Activated CD4-positive, CD25-positive, alpha-beta regulatory T cell treated with anti-CD3 and anti-CD28 coated beads, Interleukin-2, amount 50 U/mL, for 16 hours (primary cell): ENCODE measurements at regions not wholly inside any gene's neighbourhood (a gene's known extent, or its start where the extent isn't known, plus 50 kb on each side); places are given as distances from the start of the nearest gene placed in this dataset.

ENCODE experiments used
- DNase-seq: peaks from one replicate; pipeline ENCODE4 v3.0.0-alpha.2; 2020; ENCODE audit warnings: low read depth, low spot score

GRCh38 chr4:182163180-182163579 lies 80.0 kb upstream of the TENM3 start:
- DNase-seq, result no peak

GRCh38 chr4:182169572-182169971 lies 73.6 kb upstream of the TENM3 start:
- DNase-seq, result no peak

DNA sequence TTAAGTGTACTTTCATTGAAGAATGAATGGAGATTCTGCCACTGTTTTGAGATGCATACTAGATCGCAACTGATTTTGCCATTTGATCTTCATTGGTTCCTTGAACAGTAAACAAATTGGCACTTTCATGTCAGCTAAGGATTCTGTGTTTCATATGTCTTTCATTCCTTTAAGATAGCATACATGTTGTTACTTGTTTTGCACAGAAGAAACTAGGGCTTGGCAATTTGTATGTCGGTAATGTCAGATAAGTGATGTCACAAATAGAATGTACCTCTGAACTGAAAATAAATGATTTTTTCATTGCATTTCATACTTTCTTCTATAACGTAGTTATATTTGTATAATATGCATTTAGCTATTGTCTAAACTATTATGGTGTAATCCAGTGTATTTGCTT lies 73.2 kb upstream of the TENM3 start:
- DNase-seq, result no peak

GRCh38 chr4:182170417-182170935 lies 72.7 kb upstream of the TENM3 start:
- no peak for DNase-seq

DNA sequence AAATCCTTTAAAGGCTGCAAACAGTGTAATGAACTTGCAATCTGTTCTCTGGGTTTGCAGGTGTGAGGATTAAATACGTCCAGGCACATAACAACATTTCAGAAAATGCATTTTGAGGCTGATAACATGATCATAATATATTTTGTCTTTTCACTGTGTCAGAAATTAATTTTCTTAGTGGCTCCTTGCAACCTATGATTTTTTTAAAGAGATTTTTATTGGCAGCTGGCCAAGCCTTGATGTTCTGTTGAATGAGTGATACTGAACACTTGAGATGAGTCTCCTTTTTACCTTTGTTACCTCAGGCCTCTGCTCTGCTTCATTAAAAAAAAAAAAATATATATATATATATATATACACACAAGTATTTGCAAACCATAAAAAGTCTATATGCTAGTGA lies 68.2 kb upstream of the TENM3 start:
- no peak for DNase-seq

- DNase-seq, result no peak
Observed at GRCh38 chr4:182175788-182176519, 67.2 kb upstream of the TENM3 start.

DNA sequence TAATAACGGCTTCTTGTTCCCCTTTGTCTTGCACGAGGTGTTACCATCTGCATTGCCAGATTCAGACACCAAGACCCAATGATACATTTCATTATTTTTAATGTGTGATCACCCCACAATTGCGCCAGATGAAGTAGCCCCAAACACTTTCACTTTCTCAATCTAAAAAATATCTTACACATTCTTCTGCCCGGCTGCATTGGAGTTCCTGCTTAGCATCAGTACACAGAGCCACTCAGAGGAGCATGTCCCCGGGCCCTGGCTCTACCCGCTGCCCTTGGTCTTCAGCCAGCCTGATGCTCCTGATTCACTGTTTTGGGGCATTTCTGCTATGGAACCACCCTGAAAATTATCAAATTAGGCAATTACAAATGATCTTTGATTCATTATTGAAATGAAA lies 66.0 kb upstream of the TENM3 start:
- no peak for DNase-seq

- DNase-seq, result no peak
Observed at GRCh38 chr4:182179105-182179504, 64.1 kb upstream of the TENM3 start.

DNA sequence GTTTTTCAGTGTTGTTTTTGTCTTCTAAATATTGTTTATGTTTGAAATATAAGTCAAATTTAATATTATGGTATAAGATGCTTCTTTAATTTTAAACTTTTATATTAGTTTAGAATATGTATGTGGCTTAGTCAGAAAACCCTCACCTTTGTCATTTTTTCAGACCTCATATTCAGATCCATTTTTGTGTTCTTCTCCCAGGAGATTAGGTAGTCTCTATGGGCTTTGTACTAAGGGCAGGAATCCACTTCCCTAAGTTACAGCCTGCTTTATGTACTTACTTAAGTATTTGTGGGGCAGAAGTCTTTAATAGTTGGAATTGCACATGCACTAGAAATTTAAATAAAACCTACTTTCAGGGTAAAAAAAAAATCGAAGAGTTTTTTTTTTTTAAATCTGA lies 63.5 kb upstream of the TENM3 start:
- no peak for DNase-seq

- DNase-seq, result no peak
Observed at GRCh38 chr4:182185491-182185890, 57.7 kb upstream of the TENM3 start.

- DNase-seq, result no peak
Observed at GRCh38 chr4:182187674-182188073, 55.5 kb upstream of the TENM3 start.

DNA sequence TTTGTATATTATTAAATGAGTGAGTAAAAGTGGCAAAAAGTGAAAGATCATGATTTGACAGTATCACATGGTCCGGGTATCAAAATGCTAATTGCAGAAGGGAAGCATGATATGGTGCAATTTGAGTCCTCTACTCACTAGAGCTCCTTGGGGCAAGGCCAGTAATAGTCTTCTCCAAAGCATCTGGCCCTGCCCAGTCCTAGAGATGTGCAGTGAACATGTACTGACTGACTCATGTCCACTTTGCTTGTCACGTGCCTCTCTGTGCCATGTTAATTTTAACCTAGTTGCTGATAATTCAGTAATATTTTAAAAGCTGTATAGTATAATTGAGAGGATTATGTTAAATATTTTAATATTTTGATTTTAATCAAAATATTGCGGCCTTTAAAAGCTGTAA lies 54.6 kb upstream of the TENM3 start:
- DNase-seq, result no peak

GRCh38 chr4:182189103-182189878 lies 53.9 kb upstream of the TENM3 start:
- DNase-seq, result no peak

DNA sequence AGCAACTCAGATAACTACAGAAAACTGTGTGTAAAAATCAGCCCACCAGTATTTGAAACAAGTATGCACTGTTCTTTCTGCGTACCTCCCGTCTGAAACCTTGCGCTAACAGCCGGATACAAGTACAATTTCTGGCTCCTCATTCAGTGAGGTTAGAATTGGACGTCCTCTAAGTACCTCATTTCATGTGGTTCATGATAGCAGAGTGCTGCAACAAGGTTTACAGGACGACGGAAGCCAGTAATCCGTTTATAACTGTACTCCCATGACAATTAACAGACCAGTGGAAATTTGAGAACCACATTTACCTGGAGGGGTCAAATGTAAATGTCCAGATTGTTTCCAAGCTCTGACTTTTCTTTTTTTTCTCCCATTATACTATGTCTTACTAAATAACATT lies 52.9 kb upstream of the TENM3 start:
- DNase-seq, result no peak

DNA sequence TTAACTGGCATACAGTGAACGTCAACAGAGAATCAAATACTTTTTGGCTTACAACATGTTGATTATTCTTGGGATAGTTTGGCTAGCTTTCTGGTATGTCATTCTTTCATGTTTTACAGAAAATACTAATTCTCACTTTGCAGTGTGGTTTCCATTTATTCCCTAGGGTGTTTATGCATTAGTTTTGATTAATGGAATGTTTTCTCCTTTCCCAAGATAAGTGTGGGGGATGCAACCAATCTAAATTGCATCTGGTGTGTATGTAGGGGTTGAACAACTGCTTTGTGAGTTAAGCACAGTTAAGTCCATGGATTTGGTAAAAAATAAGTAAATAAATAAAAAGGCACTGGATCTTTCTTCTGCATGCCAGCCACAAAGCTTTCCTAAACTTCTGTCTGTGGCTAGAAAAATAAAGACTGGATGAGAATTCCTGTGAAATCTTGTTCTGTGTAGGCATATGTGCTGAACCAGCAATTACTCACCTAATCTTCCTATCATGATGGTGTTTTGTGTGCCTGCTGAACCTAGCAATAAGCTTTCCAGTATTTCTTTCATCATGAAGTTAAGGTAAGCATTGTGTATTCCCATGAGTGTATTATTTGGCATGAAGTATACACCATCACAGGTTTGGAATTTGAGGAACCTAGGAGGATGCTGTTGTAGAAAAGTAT lies 50.6 kb upstream of the TENM3 start:
- DNase-seq, result no peak

DNA sequence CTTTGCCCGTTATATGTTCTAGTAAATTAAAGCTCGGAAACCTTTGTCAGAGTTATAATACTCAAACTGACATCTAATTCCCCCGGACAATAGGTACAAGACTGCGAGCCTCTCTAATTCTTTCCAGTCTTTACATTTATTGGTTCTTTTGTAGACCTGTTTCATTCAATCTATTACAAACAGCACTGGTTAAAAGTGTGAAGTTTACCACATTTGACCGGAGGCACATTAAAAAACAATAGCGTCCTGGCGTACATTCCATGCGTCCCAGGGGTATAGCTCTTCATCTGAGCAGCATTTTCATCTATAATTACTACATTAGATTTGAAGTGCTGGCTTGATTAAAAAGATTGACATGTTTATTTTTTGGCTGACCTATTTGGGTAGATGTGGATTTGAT lies 49.9 kb upstream of the TENM3 start:
- no peak for DNase-seq
